DOHH2 (cell line): ENCODE measurements at regions not wholly inside any gene's neighbourhood (a gene's known extent, or its start where the extent isn't known, plus 50 kb on each side); places are given as distances from the start of the nearest gene placed in this dataset.
"Not testable (repeated sequence)": the region's sequence is repeated elsewhere in the genome, so short reads cannot be mapped to it uniquely, and the experiment has no call there.

Experiments used
- H3F3A ChIP-seq: fragments of 200-600 bp; sonication (generic), shearing (Covaris generic); 2 replicates; pipeline ENCODE4 v1.6.0; 2016; ENCODE audit warnings: antibody characterized with exemption, mild to moderate bottlenecking; ENCODE audit not compliant: control insufficient read depth, insufficient read depth
- H3K27ac ChIP-seq: fragments of 200-600 bp; sonication (generic); 2 replicates; pipeline ENCODE4 v1.5.1; 2014; ENCODE audit warnings: low read depth, mild to moderate bottlenecking, low read length, moderate library complexity
- H3K27me3 ChIP-seq: fragments of 200-600 bp; sonication (generic); 2 replicates; pipeline ENCODE4 v1.6.1; 2014; ENCODE audit warnings: mild to moderate bottlenecking, low read length, mixed read lengths; ENCODE audit not compliant: control insufficient read depth
- H3K36me3 ChIP-seq: fragments of 200-600 bp; sonication (generic); 2 replicates; pipeline ENCODE4 v1.6.1; 2014; ENCODE audit warnings: mild to moderate bottlenecking, low read length, moderate library complexity, mixed read lengths; ENCODE audit not compliant: control insufficient read depth
- H3K4me1 ChIP-seq: fragments of 200-600 bp; sonication (generic); 2 replicates; pipeline ENCODE4 v1.6.1; 2014; ENCODE audit warnings: mild to moderate bottlenecking, low read length, mixed read lengths; ENCODE audit not compliant: control insufficient read depth
- H3K4me2 ChIP-seq: fragments of 200-600 bp; sonication (generic); 2 replicates; pipeline ENCODE4 v1.6.0; 2014; ENCODE audit warnings: mild to moderate bottlenecking, low read length, moderate library complexity
- H3K4me3 ChIP-seq: fragments of 200-600 bp; sonication (generic); 2 replicates; pipeline ENCODE4 v1.5.1; 2014; ENCODE audit warnings: mild to moderate bottlenecking, low read length, mixed read lengths
- H3K79me2 ChIP-seq: fragments of 200-600 bp; sonication (generic); 2 replicates; pipeline ENCODE4 v1.6.1; 2014; ENCODE audit warnings: mild to moderate bottlenecking, low read length, mixed read lengths; ENCODE audit not compliant: control insufficient read depth
- H3K9me2 ChIP-seq: fragments of 200-600 bp; sonication (generic); replicated peaks from 2 replicates; pipeline ENCODE4 v1.6.1; 2014; ENCODE audit warnings: mild to moderate bottlenecking, low read length, mixed read lengths; ENCODE audit not compliant: control insufficient read depth
- H3K9me3 ChIP-seq: fragments of 200-600 bp; sonication (generic); 2 replicates; pipeline ENCODE4 v1.6.1; 2014; ENCODE audit warnings: antibody characterized with exemption, low read length, mixed read lengths; ENCODE audit not compliant: control insufficient read depth, insufficient read depth
- H4K20me1 ChIP-seq: fragments of 200-600 bp; sonication (generic); 2 replicates; pipeline ENCODE4 v1.6.0; 2014; ENCODE audit warnings: low read depth, mild to moderate bottlenecking, antibody characterized with exemption, low read length, moderate library complexity; ENCODE audit not compliant: control insufficient read depth, insufficient read depth
- EZH2phosphoT487 ChIP-seq: fragments of 200-600 bp; sonication (generic); IDR thresholded peaks from 2 replicates; pipeline ENCODE4 v1.6.1; 2017; ENCODE audit warnings: borderline replicate concordance, mild to moderate bottlenecking, antibody characterized with exemption, low read length, moderate library complexity, mixed read lengths
- TF ChIP-seq, protein P1 (sequence below): fragments of 200-600 bp; sonication (generic); IDR thresholded peaks from one replicate; pipeline ENCODE4 v1.5.1; 2014; ENCODE audit warnings: antibody characterized with exemption, mild to moderate bottlenecking, low read depth, low read length; ENCODE audit not compliant: poor library complexity, severe bottlenecking

DNA sequence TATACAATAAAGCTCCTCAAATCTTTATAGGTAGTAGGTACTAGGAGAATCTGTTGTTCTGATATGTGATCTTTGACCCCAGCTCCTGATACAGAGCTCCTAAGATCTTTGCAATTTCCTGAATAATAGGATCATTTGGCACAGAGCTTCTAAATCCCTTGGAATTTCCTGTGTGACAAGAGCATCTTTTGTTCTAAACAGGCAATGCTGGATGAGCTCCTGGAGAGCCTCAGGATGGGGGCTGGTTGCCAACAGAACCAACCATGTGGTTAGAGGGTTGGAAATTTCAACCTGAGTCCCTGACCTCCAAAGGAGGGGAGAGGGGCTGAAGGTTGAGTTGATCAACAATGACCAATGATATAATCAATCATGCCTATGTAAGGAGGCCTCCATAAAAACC, 629.0 kb downstream of the CCSER2 start:
- no peaks in the 10 kb centered on the region for H3K27me3 ChIP-seq
- no peaks in the 10 kb centered on the region for H4K20me1 ChIP-seq

DNA sequence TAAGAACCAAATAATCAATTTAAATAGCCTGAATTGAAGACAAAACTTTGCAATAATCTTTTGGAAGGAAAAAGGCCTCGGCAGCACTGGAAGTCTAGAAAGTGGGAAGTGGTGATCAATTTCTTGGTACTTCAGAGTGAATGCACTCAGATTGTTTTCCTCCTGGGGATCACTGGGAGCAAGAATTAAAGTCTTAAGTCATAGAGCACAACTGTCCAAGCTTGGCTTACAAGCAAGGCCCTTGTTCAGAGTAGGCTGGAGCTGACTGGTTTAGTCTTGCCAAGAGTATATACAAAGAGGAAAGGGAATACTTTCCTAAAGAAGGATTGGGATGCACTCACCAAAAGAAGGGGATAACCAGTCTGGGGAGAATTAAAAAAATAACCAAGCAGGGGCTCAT, 637.1 kb downstream of the CCSER2 start:
- Histone ChIP-seq H3K27ac (no peak overlapping the region), H3K4me3 (no peak overlapping the region), H3K27me3 (no peaks in the 10 kb centered on the region), H3K4me1 (no peaks in the 10 kb centered on the region), H3K36me3 (no peaks in the 10 kb centered on the region), H3K4me2 (no peak overlapping the region), H4K20me1 (no peaks in the 10 kb centered on the region), H3K9me2 (no peaks in the 10 kb centered on the region), H3F3A (no peaks in the 10 kb centered on the region), H3K9me3 (no peaks in the 10 kb centered on the region), H3K79me2 (no peaks in the 10 kb centered on the region)
- TF ChIP-seq, protein P1, sequence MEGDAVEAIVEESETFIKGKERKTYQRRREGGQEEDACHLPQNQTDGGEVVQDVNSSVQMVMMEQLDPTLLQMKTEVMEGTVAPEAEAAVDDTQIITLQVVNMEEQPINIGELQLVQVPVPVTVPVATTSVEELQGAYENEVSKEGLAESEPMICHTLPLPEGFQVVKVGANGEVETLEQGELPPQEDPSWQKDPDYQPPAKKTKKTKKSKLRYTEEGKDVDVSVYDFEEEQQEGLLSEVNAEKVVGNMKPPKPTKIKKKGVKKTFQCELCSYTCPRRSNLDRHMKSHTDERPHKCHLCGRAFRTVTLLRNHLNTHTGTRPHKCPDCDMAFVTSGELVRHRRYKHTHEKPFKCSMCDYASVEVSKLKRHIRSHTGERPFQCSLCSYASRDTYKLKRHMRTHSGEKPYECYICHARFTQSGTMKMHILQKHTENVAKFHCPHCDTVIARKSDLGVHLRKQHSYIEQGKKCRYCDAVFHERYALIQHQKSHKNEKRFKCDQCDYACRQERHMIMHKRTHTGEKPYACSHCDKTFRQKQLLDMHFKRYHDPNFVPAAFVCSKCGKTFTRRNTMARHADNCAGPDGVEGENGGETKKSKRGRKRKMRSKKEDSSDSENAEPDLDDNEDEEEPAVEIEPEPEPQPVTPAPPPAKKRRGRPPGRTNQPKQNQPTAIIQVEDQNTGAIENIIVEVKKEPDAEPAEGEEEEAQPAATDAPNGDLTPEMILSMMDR = no peak
- no peak for TF ChIP-seq EZH2phosphoT487

More for the DNA sequence above, 629.0 kb downstream of the CCSER2 start:
- Histone ChIP-seq H3K9me3 (0 out of 2 replicates have a peak, but pooled peaks cover 3% of the 10 kb centered on the region), H3K4me3 (no peak overlapping the region), H3K4me2 (no peak overlapping the region), H3K36me3 (no peaks in the 10 kb centered on the region), H3K27ac (no peak overlapping the region), H3K9me2 (no peaks in the 10 kb centered on the region), H3K4me1 (peaks cover 6% of the 10 kb centered on the region; the same call in 1 of the 2 replicates), H3K79me2 (no peaks in the 10 kb centered on the region), H3F3A (no peaks in the 10 kb centered on the region)
- no peak for TF ChIP-seq EZH2phosphoT487
- TF ChIP-seq, protein P1 = no peak

DNA sequence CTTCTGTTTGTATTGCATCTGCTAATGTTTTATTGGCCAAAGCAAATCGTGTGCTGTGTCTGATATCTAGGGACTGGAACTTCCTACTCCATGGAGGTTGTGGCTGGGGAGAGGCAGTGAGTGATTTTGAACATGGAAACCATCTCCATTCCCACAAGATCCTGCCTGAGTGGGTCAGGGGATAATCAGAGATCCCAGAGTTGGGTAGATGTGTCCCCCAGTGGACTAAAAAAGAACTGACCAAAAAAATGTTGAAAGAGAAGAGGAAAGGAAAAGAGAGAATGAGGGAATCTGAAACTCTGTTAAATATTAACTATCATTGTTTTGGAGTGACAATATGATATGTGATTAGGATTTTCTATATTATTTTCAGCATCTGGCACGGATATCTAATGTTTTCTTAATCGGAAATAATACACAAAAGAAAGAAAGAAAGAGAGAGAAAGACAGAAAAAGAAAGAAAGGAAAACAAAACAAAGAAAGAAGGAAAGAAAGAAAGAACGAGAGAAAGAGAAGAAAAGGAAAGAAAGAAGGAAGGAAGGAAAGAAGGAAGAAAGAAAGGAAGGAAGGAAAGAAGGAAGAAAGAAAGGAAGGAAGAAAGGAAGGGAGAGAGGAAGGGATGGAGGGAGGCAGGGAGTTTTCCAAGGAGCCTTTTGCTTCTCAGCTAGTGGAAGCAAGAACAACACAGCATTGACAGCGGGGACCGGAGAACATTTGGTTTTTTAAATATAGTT, 638.5 kb downstream of the CCSER2 start:
- Histone ChIP-seq H3K79me2 (no peaks in the 10 kb centered on the region), H3K9me3 (no peaks in the 10 kb centered on the region), H3K4me2 (no peak overlapping the region), H3K36me3 (no peaks in the 10 kb centered on the region), H4K20me1 (no peaks in the 10 kb centered on the region), H3K9me2 (no peaks in the 10 kb centered on the region), H3K27me3 (no peaks in the 10 kb centered on the region), H3K4me1 (no peaks in the 10 kb centered on the region), H3K27ac (no peak overlapping the region), H3K4me3 (no peak overlapping the region), H3F3A (no peaks in the 10 kb centered on the region)
- TF ChIP-seq, protein P1 = no peak
- no peak for TF ChIP-seq EZH2phosphoT487

DNA sequence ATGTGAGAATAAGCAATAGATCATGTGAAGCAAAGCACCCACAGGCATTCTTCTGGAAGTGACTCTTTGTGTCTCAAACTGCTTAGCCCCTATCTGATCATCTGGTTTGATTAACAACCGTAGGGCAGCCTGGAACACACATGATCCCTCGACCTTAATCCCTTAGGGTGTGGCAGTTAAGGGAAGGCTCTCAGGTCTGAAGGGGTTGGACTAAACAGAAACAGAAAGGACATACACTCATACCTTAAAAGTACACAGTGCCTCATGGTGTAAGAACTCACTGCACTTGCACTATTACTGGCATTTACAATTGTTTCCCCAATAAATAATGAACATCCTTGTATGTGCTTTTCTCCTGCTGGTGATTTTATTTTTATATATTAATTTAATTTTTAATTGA, 640.9 kb downstream of the CCSER2 start:
- not testable (repeated sequence) for H3K4me2 ChIP-seq, H4K20me1 ChIP-seq, H3K4me1 ChIP-seq, H3K9me2 ChIP-seq, H3K9me3 ChIP-seq, H3F3A ChIP-seq, H3K79me2 ChIP-seq, H3K27ac ChIP-seq, H3K27me3 ChIP-seq, H3K36me3 ChIP-seq, H3K4me3 ChIP-seq
